Gastrocnemius medialis (tissue), 4 donors: ENCODE measurements at regions not wholly inside any gene's neighbourhood (a gene's known extent, or its start where the extent isn't known, plus 50 kb on each side); places are given as distances from the start of the nearest gene placed in this dataset.
"Not testable (repeated sequence)": the region's sequence is repeated elsewhere in the genome, so short reads cannot be mapped to it uniquely, and the experiment has no call there.

Source experiments
- ATAC-seq, 2 donors: fragments of 150-250 bp; one replicate each; pipeline ENCODE4 v1.9.1; 2016
- DNase-seq, 2 donors: peaks; one replicate each; pipeline ENCODE4 v3.0.0-alpha.2; 2019
- H3K27ac ChIP-seq, 4 donors: fragments of 200-600 bp; sonication (generic); 1 replicate in 1 of 4; 2 replicates in 3 of 4; pipeline ENCODE4 v1.5.1; 2016 to 2018; ENCODE audit warnings: mild to moderate bottlenecking in 2 of 4, moderate library complexity in 1 of 4
- H3K27me3 ChIP-seq, 3 donors: fragments of 200-600 bp; sonication (generic) in 2 of 3; 1 replicate in 1 of 3; 2 replicates in 2 of 3; pipeline versions ENCODE4 v1.5.1 to v1.6.0; 2016 to 2019; ENCODE audit warnings: mild to moderate bottlenecking in 1 of 3, moderate library complexity in 1 of 3
- H3K36me3 ChIP-seq, 2 donors: fragments of 200-600 bp; sonication (generic) in 1 of 2; one replicate each; pipeline ENCODE4 v1.5.1; 2017 to 2018
- H3K4me1 ChIP-seq, 2 donors: fragments of 200-600 bp; sonication (generic) in 1 of 2; one replicate each; pipeline ENCODE4 v1.5.1; 2016 to 2017; ENCODE audit warnings: mild to moderate bottlenecking in 2 of 2
- H3K4me3 ChIP-seq, 4 donors: fragments of 200-600 bp; sonication (generic) in 3 of 4; 1 replicate in 1 of 4; 2 replicates in 3 of 4; pipeline ENCODE4 v1.5.1; 2016 to 2019; ENCODE audit warnings: mild to moderate bottlenecking in 2 of 4
- H3K9me3 ChIP-seq, 3 donors: fragments of 200-600 bp; sonication (generic) in 2 of 3; 1 replicate in 1 of 3; 2 replicates in 2 of 3; pipeline ENCODE4 v1.5.1; 2016 to 2019
- POLR2A ChIP-seq, 2 donors: fragments of 450-650 bp; IDR thresholded peaks; one replicate each; pipeline ENCODE4 v1.6.1; 2017; ENCODE audit warnings: antibody characterized with exemption in 2 of 2, mild to moderate bottlenecking in 2 of 2, moderate library complexity in 2 of 2
- in situ Hi-C, 4 donors: fragments of 200-750 bp; cut with MboI; loops; one replicate each; pipeline versions ENCODE4 v1.15.0 to v1.8.0; 2017; ENCODE audit warnings: low sequenced_read_pairs in 4 of 4
- intact Hi-C: fragments of 100-400 bp; cut with DNase I; formaldehyde crosslinking; loops from one replicate; pipeline ENCODE4 v1.15.1; 2023; ENCODE audit warnings: low total_unique reads
- TF ChIP-seq, protein P1 (sequence below), 5 experiments: fragments of 450-650 bp in 3 of 5; fragments of 200-600 bp in 2 of 5; sonication (generic) in 2 of 5; IDR thresholded peaks in 4 of 5; conservative IDR thresholded peaks in 1 of 5; 1 replicate in 4 of 5; 2 replicates in 1 of 5; pipeline ENCODE4 v1.5.1; 2016 to 2019; ENCODE audit warnings: antibody characterized with exemption in 5 of 5, mild to moderate bottlenecking in 3 of 5, moderate library complexity in 3 of 5

DNA sequence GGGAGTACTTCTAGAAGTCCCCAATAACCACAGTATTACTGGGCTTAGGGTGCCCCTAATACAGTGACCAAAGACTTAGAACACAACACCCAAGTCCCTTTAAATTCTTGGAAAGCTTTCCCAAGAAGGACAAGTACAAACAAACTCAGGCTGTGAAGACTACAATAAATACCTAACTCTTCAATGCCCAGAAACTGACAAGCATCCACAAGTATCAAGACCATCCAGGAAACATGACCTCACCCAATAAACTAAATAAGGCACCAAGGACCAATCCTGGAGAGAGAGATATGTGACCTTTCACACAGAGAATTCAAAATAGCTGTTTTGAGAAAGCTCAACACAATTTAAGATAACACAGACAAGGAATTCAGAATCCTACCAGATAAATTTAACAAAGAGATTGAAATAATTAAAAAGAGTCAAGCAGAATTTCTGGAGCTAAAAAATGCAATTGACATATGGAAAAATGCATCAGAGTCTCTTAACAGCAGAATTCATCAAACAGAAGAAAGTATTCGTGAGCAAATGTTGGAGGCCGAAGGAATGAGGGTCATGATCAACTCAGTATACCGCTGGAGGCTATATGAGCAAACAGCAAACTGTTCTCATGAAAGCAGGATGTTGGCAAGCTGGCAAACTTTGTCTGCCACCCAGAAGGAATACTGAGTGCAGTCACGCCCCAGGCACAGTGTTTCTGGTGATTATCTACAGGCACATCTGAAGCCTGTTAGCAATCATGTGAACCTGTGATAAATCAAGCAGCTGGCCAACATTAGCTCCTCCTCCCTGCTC, 87.0 kb upstream of the NECTIN3 start:
- H3K4me3 ChIP-seq: no peak overlapping the region
- no peaks in the 10 kb centered on the region for H3K36me3 ChIP-seq
- no peaks in the 10 kb centered on the region for H3K9me3 ChIP-seq
- no peak overlapping the region for H3K27ac ChIP-seq
- in situ Hi-C loops (no loop called here), intact Hi-C loops (no loop called here)
- TF ChIP-seq, protein P1, sequence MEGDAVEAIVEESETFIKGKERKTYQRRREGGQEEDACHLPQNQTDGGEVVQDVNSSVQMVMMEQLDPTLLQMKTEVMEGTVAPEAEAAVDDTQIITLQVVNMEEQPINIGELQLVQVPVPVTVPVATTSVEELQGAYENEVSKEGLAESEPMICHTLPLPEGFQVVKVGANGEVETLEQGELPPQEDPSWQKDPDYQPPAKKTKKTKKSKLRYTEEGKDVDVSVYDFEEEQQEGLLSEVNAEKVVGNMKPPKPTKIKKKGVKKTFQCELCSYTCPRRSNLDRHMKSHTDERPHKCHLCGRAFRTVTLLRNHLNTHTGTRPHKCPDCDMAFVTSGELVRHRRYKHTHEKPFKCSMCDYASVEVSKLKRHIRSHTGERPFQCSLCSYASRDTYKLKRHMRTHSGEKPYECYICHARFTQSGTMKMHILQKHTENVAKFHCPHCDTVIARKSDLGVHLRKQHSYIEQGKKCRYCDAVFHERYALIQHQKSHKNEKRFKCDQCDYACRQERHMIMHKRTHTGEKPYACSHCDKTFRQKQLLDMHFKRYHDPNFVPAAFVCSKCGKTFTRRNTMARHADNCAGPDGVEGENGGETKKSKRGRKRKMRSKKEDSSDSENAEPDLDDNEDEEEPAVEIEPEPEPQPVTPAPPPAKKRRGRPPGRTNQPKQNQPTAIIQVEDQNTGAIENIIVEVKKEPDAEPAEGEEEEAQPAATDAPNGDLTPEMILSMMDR (IDR thresholded peaks at IDR 0.05 in 4 of 5, conservative IDR thresholded peaks at IDR 0.05 in 1 of 5): no peak
- TF ChIP-seq POLR2A (IDR thresholded peaks at IDR 0.05): no peak
- ATAC-seq (no peak), DNase-seq (no peak)
- no peaks in the 10 kb centered on the region for H3K27me3 ChIP-seq
- no peaks in the 10 kb centered on the region for H3K4me1 ChIP-seq

GRCh38 chr3:110989446-110989845, 82.2 kb upstream of the NECTIN3 start:
- Histone ChIP-seq H3K4me1 (no peaks in the 10 kb centered on the region), H3K9me3 (no peaks in the 10 kb centered on the region), H3K36me3 (no peaks in the 10 kb centered on the region), H3K4me3 (no peak overlapping the region), H3K27me3 (no peaks in the 10 kb centered on the region), H3K27ac (no peak overlapping the region)
- ATAC-seq (no peak), DNase-seq (no peak)
- intact Hi-C loops: no loop called here
- TF ChIP-seq POLR2A (IDR thresholded peaks at IDR 0.05): no peak
- TF ChIP-seq, protein P1 (IDR thresholded peaks at IDR 0.05 in 4 of 5, conservative IDR thresholded peaks at IDR 0.05 in 1 of 5): no peak
- in situ Hi-C loops: no loop called here

GRCh38 chr3:110995461-110996231, 76.0 kb upstream of the NECTIN3 start:
- ATAC-seq (no peak), DNase-seq (no peak)
- H3K27me3 ChIP-seq: no peaks in the 10 kb centered on the region
- no peak overlapping the region for H3K4me3 ChIP-seq
- no peaks in the 10 kb centered on the region for H3K36me3 ChIP-seq
- TF ChIP-seq, protein P1 (IDR thresholded peaks at IDR 0.05 in 4 of 5, conservative IDR thresholded peaks at IDR 0.05 in 1 of 5): no peak
- TF ChIP-seq POLR2A (IDR thresholded peaks at IDR 0.05): no peak
- H3K27ac ChIP-seq: no peak overlapping the region
- no peaks in the 10 kb centered on the region for H3K9me3 ChIP-seq
- in situ Hi-C loops (no loop called here), intact Hi-C loops (no loop called here)
- no peaks in the 10 kb centered on the region for H3K4me1 ChIP-seq

DNA sequence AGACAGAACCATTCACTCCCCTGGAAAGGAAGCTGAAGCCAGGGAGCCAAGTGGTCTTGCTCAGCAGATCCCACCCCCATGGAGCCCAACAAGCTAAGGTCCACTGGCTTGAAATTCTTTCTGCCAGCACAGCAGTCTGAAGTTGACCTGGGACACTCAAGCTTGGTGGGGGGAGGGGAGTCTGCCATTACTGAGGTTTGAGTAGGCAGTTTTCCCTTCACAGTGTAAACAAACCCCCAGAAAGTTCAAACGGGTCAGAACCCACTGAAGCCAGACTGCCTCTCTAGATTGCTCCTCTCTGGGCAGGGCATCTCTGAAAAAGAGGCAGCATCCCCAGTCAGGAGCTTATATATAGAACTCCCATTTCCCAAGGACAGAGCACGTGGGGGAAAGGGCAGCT, 72.8 kb upstream of the NECTIN3 start:
- intact Hi-C loops, H3K27me3 ChIP-seq, H3K9me3 ChIP-seq, ATAC-seq, in situ Hi-C loops, H3K4me3 ChIP-seq, H3K36me3 ChIP-seq, H3K4me1 ChIP-seq, DNase-seq, H3K27ac ChIP-seq: not testable (repeated sequence)

- H3K27me3 ChIP-seq, DNase-seq, H3K36me3 ChIP-seq, ATAC-seq, H3K4me1 ChIP-seq, in situ Hi-C loops, H3K4me3 ChIP-seq, H3K27ac ChIP-seq, H3K9me3 ChIP-seq, intact Hi-C loops: not testable (repeated sequence)
These were observed 65.1 kb upstream of the NECTIN3 start for GRCh38 chr3:111006485-111006884.
